H1 (cell line): ENCODE measurements at regions not wholly inside any gene's neighbourhood (a gene's known extent, or its start where the extent isn't known, plus 50 kb on each side); places are given as distances from the start of the nearest gene placed in this dataset.
"Not testable (repeated sequence)": the region's sequence is repeated elsewhere in the genome, so short reads cannot be mapped to it uniquely, and the experiment has no call there.

Experiments
- CTCF ChIA-PET: fragments of 300-600 bp; sonication (Branson Sonifier 250); formaldehyde crosslinking; loops from one replicate; lab custom pipeline; 2021; ENCODE audit not compliant: partially characterized antibody; lab: Charles Lee
- POLR2A ChIA-PET: fragments of 300-600 bp; sonication (Branson Sonifier 250); formaldehyde crosslinking; loops from one replicate; lab custom pipeline; 2021; ENCODE audit warnings: inconsistent platforms; ENCODE audit not compliant: partially characterized antibody; lab: Charles Lee
- DNase-seq, 2 experiments: peaks; one replicate each; pipeline versions ENCODE4 v3.0.0 to v3.0.0-alpha.2; 2010 to 2022; ENCODE audit warnings: low spot score in 2 of 2, low read depth in 1 of 2, mixed read lengths in 1 of 2
- FAIRE-seq: peaks from 2 replicates; lab custom pipeline; 2011; peaks lifted over from hg19 to GRCh38; lab: Jason Lieb, UNC
- H2AFZ ChIP-seq: 2 replicates; pipeline ENCODE4 v1.8.1; 2012; ENCODE audit warnings: low read length, inconsistent platforms
- H2AK5ac ChIP-seq: 2 replicates; pipeline ENCODE4 v1.6.1; 2013; ENCODE audit warnings: low read depth, low read length
- H2BK120ac ChIP-seq: replicated peaks from 2 replicates; pipeline ENCODE3; 2013; ENCODE audit warnings: low read depth, low read length, inconsistent platforms
- H2BK12ac ChIP-seq: 2 replicates; pipeline ENCODE4 v1.6.1; 2013; ENCODE audit warnings: low read depth, low read length
- H2BK15ac ChIP-seq: 2 replicates; pipeline ENCODE4 v1.6.1; 2013; ENCODE audit warnings: low read length
- H2BK20ac ChIP-seq: 2 replicates; pipeline ENCODE4 v1.6.1; 2013; ENCODE audit warnings: low read length
- H2BK5ac ChIP-seq: 2 replicates; pipeline ENCODE4 v1.6.1; 2013; ENCODE audit warnings: low read depth, low read length
- H3K14ac ChIP-seq: 2 replicates; pipeline ENCODE4 v1.6.1; 2013; ENCODE audit warnings: inconsistent platforms; ENCODE audit not compliant: insufficient read length
- H3K18ac ChIP-seq: 2 replicates; pipeline ENCODE4 v1.6.1; 2013; ENCODE audit warnings: low read length; ENCODE audit errors: extremely low read depth
- H3K23ac ChIP-seq: 2 replicates; pipeline ENCODE4 v1.6.1; 2013; ENCODE audit warnings: inconsistent platforms; ENCODE audit not compliant: insufficient read length
- H3K23me2 ChIP-seq: 2 replicates; pipeline ENCODE4 v1.6.1; 2013; ENCODE audit warnings: low read depth, low read length
- H3K27ac ChIP-seq: 2 replicates; pipeline ENCODE4 v1.6.1; 2011; ENCODE audit warnings: low read depth, low read length, inconsistent platforms
- H3K27me3 ChIP-seq, 4 experiments: replicated peaks in 1 of 4; 1 replicate in 1 of 4; 2 replicates in 3 of 4; pipeline versions ENCODE4 v1.6.1 to v1.8.1; 2011 to 2013; ENCODE audit warnings: low read length in 3 of 4, mild to moderate bottlenecking in 3 of 4, inconsistent platforms in 2 of 4, mixed read lengths in 2 of 4, moderate library complexity in 1 of 4; ENCODE audit not compliant: control insufficient read depth in 3 of 4, insufficient read depth in 3 of 4; ENCODE audit errors: extremely low read depth in 1 of 4
- H3K36me3 ChIP-seq, 4 experiments: 2 replicates each; pipeline versions ENCODE4 v1.6.1 to v1.8.1; 2011 to 2013; ENCODE audit warnings: mild to moderate bottlenecking in 4 of 4, low read length in 3 of 4, moderate library complexity in 2 of 4, control low read depth in 1 of 4, inconsistent platforms in 1 of 4; ENCODE audit not compliant: insufficient read depth in 4 of 4, control insufficient read depth in 2 of 4
- H3K4ac ChIP-seq: replicated peaks from 2 replicates; pipeline ENCODE3; 2013; ENCODE audit warnings: low read length, low read depth, mixed read lengths, inconsistent platforms; ENCODE audit not compliant: insufficient read length
- H3K4me1 ChIP-seq, 4 experiments: replicated peaks in 1 of 4; 1 replicate in 1 of 4; 2 replicates in 3 of 4; pipeline versions ENCODE4 v1.6.1 to v1.8.1; 2011 to 2013; ENCODE audit warnings: low read length in 3 of 4, inconsistent platforms in 2 of 4, mixed read lengths in 1 of 4; ENCODE audit not compliant: insufficient read depth in 4 of 4, control insufficient read depth in 3 of 4
- H3K4me2 ChIP-seq, 2 experiments: 2 replicates each; pipeline versions ENCODE4 v1.6.1 to v1.8.1; 2011 to 2013; ENCODE audit warnings: low read depth in 2 of 2, low read length in 2 of 2, control low read depth in 1 of 2, inconsistent platforms in 1 of 2, mild to moderate bottlenecking in 1 of 2; ENCODE audit not compliant: insufficient read depth in 1 of 2
- H3K4me3 ChIP-seq, 4 experiments: fragments of 200-600, 300-600 bp in 1 of 4; sonication (generic), shearing (Covaris generic), sonication (Bioruptor Twin) in 1 of 4; 2 replicates each; pipeline versions ENCODE4 v1.5.1 to v1.8.1; 2011 to 2016; ENCODE audit warnings: low read length in 4 of 4, low read depth in 3 of 4, control low read depth in 2 of 4, inconsistent platforms in 2 of 4, mild to moderate bottlenecking in 2 of 4, mixed read lengths in 1 of 4, moderate library complexity in 1 of 4; ENCODE audit not compliant: insufficient read depth in 2 of 4; ENCODE audit errors: extremely low read depth in 1 of 4
- H3K56ac ChIP-seq: replicated peaks from 2 replicates; pipeline ENCODE3; 2013; ENCODE audit warnings: low read depth, mild to moderate bottlenecking, mixed read lengths, low read length, inconsistent platforms; ENCODE audit not compliant: insufficient read length
- H3K79me1 ChIP-seq: 2 replicates; pipeline ENCODE4 v1.6.1; 2013; ENCODE audit warnings: low read depth, low read length, control low read depth
- H3K79me2 ChIP-seq, 2 experiments: 2 replicates each; pipeline versions ENCODE4 v1.6.1 to v1.8.1; 2012 to 2013; ENCODE audit warnings: low read length in 2 of 2, mild to moderate bottlenecking in 2 of 2, inconsistent platforms in 1 of 2; ENCODE audit not compliant: insufficient read depth in 2 of 2, control insufficient read depth in 1 of 2
- H3K9ac ChIP-seq, 4 experiments: replicated peaks in 1 of 4; 1 replicate in 1 of 4; 2 replicates in 3 of 4; pipeline versions ENCODE4 v1.6.1 to v1.8.1; 2011 to 2013; ENCODE audit warnings: low read depth in 3 of 4, low read length in 3 of 4, control low read depth in 2 of 4, mild to moderate bottlenecking in 2 of 4, moderate library complexity in 2 of 4, inconsistent platforms in 1 of 4; ENCODE audit errors: extremely low read depth in 1 of 4
- H3K9me3 ChIP-seq, 2 experiments: 2 replicates each; pipeline versions ENCODE4 v1.6.1 to v1.8.1; 2012 to 2013; ENCODE audit warnings: mild to moderate bottlenecking in 2 of 2, moderate library complexity in 2 of 2, control low read depth in 1 of 2, inconsistent platforms in 1 of 2, low read depth in 1 of 2, low read length in 1 of 2, mixed read lengths in 1 of 2; ENCODE audit not compliant: insufficient read depth in 2 of 2
- H4K20me1 ChIP-seq, 2 experiments: replicated peaks in 1 of 2; 2 replicates each; pipeline versions ENCODE3 to v1.8.1; 2011 to 2013; ENCODE audit warnings: inconsistent platforms in 2 of 2, low read length in 2 of 2, mild to moderate bottlenecking in 1 of 2; ENCODE audit not compliant: insufficient read depth in 2 of 2, control insufficient read depth in 1 of 2
- H4K5ac ChIP-seq: 2 replicates; pipeline ENCODE4 v1.6.1; 2013; ENCODE audit warnings: low read length, low read depth, mixed read lengths, inconsistent platforms; ENCODE audit not compliant: insufficient read length
- H4K8ac ChIP-seq: 2 replicates; pipeline ENCODE4 v1.8.0; 2013; ENCODE audit warnings: mild to moderate bottlenecking, moderate library complexity, low read length, inconsistent platforms; ENCODE audit not compliant: insufficient read depth; ENCODE audit errors: extremely low read depth
- H4K91ac ChIP-seq: replicated peaks from 2 replicates; pipeline ENCODE3; 2013; ENCODE audit warnings: low read length, mixed read lengths, inconsistent platforms; ENCODE audit not compliant: insufficient read length
- ASH2L ChIP-seq: fragments of 200-600, 300-600 bp; sonication (generic); IDR thresholded peaks from one replicate; pipeline ENCODE4 v1.7.1; 2017; ENCODE audit warnings: low read length
- E2F6 ChIP-seq: IDR thresholded peaks from 2 replicates; pipeline ENCODE4 v1.6.1; 2012; ENCODE audit warnings: inconsistent platforms
- NANOG ChIP-seq: IDR thresholded peaks from 2 replicates; pipeline ENCODE4 v1.6.1; 2011; ENCODE audit warnings: low read length, low read depth, mild to moderate bottlenecking, inconsistent platforms; ENCODE audit not compliant: insufficient read depth, poor library complexity, severe bottlenecking
- POLR2A ChIP-seq, 2 experiments: IDR thresholded peaks; 1 replicate in 1 of 2; 2 replicates in 1 of 2; pipeline ENCODE4 v1.6.1; 2011; ENCODE audit warnings: low read depth in 2 of 2, low read length in 2 of 2, mild to moderate bottlenecking in 2 of 2; ENCODE audit errors: control extremely low read depth in 1 of 2
- SP1 ChIP-seq: IDR thresholded peaks from 2 replicates; pipeline ENCODE4 v1.6.1; 2011; ENCODE audit warnings: low read depth, low read length
- TCF12 ChIP-seq: IDR thresholded peaks from 2 replicates; pipeline ENCODE4 v1.6.1; 2011; ENCODE audit warnings: low read depth, mild to moderate bottlenecking, low read length
- YY1 ChIP-seq: IDR thresholded peaks from 2 replicates; pipeline ENCODE4 v1.6.1; 2011; ENCODE audit warnings: low read depth, mild to moderate bottlenecking, low read length
- WGBS, 2 experiments: shearing (Covaris generic) in 1 of 2; methylation state at CpG; one replicate each; pipeline versions ENCODE4 v1.1.6 to v1.1.7; 2013 to 2015; ENCODE audit warnings: low lambda C conversion rate in 2 of 2, mixed read lengths in 2 of 2, inconsistent platforms in 1 of 2, low coverage in 1 of 2, missing lambda C conversion rate in 1 of 2; ENCODE audit not compliant: insufficient replicate concordance in 2 of 2, insufficient coverage in 1 of 2, insufficient read length in 1 of 2; ENCODE audit errors: extremely low coverage in 1 of 2, missing lambda C conversion rate in 1 of 2; 5-methylcytosine and 5-hydroxymethylcytosine counted together

GRCh38 chr1:114036841-114037630, 57.8 kb downstream of the OLFML3 start:
- peak overlapping the region; percentile 96 for H4K5ac ChIP-seq
- 0 out of 7 replicates have a peak overlapping the region, but pooled peaks of 1 of the 4 experiments have one; percentile 41 for H3K9ac ChIP-seq
- H2AK5ac ChIP-seq = peak overlapping the region; percentile 93; the same call in 1 of the 2 replicates
- not testable (repeated sequence) for H3K79me2 ChIP-seq, H3K23ac ChIP-seq, H3K36me3 ChIP-seq, H3K27me3 ChIP-seq, H3K56ac ChIP-seq, H4K20me1 ChIP-seq, H4K8ac ChIP-seq, H3K79me1 ChIP-seq, H3K9me3 ChIP-seq, FAIRE-seq, H2AFZ ChIP-seq, H3K14ac ChIP-seq
- POLR2A ChIA-PET = interaction anchor here (0.8 to 8.2 kb wide), 22 partner anchors 12 to 117 kb away, joined by 3 to 47 read pairs (median 4); partner anchors contain the start of gene SYT6
- H2BK120ac ChIP-seq = peak overlapping the region; percentile 97
- H2BK15ac ChIP-seq = 0 out of 2 replicates have a peak overlapping the region, but pooled peaks have one; percentile 11
- peak overlapping the region; percentile 98 for H2BK5ac ChIP-seq
- TF ChIP-seq POLR2A (IDR thresholded peaks at IDR 0.05; ENCODE audit: control extremely low read depth in 1 of 2, low read depth in 2 of 2, low read length in 2 of 2) = peak in 1 of 2 experiments; percentile 54; a peak in 2 of 3 replicates
- peak; percentile 31; the same call in 1 of the 2 replicates for TF ChIP-seq E2F6
- TF ChIP-seq ASH2L = peak; percentile 46
- 0 out of 2 replicates have a peak, but pooled peaks have one; percentile 6 for TF ChIP-seq YY1
- TF ChIP-seq NANOG = peak; percentile 28
- 0 out of 2 replicates have a peak, but pooled peaks have one; percentile 15 for TF ChIP-seq SP1
- TF ChIP-seq TCF12 = 0 out of 2 replicates have a peak, but pooled peaks have one; percentile 38
- H3K4ac ChIP-seq = peak overlapping the region; percentile 39
- WGBS, 2 experiments = 10% methylated on average over 17 of the region's 17 CpGs; no CpG with 5 or more reads in 1 of the 2 experiments
- CTCF ChIA-PET = interaction anchor here (0.7 to 2.3 kb wide), 8 partner anchors 11 to 212 kb away, joined by 3 to 9 read pairs (median 3); no protein-coding TSS in a partner anchor
- peak overlapping the region; percentile 88 for H3K27ac ChIP-seq
- peaks cover 15% of the 10 kb centered on the region for H3K23me2 ChIP-seq
- DNase-seq = peak in 1 of 2 experiments; percentile 72
- peak overlapping the region; percentile 48 to 69 for H3K4me2 ChIP-seq
- peak overlapping the region; percentile 96 for H2BK20ac ChIP-seq
- peak overlapping the region; percentile 95 for H3K18ac ChIP-seq
- H3K4me1 ChIP-seq = peaks cover 3 to 40% (median 31%) of the 10 kb centered on the region in 4 experiments
- peak overlapping the region in 1 of 4 experiments; percentile 11; a peak in 1 of 8 replicates for H3K4me3 ChIP-seq
- H4K91ac ChIP-seq = peak overlapping the region; percentile 92
- H2BK12ac ChIP-seq = peak overlapping the region; percentile 98
